Ishikawa (cell line): ENCODE measurements at regions not wholly inside any gene's neighbourhood (a gene's known extent, or its start where the extent isn't known, plus 50 kb on each side); places are given as distances from the start of the nearest gene placed in this dataset.

ENCODE experiments used
- CEBPB ChIP-seq: IDR thresholded peaks from 2 replicates; pipeline ENCODE4 v1.6.1; 2012
- CREB1 ChIP-seq: IDR thresholded peaks from 2 replicates; pipeline ENCODE4 v1.6.1; 2012; ENCODE audit warnings: low read depth
- EGR1 ChIP-seq: IDR thresholded peaks from 2 replicates; pipeline ENCODE4 v1.6.1; 2012
- EP300 ChIP-seq: IDR thresholded peaks from 2 replicates; pipeline ENCODE4 v1.6.1; 2012; ENCODE audit warnings: borderline replicate concordance
- FOXM1 ChIP-seq: IDR thresholded peaks from 2 replicates; pipeline ENCODE4 v1.6.1; 2012; ENCODE audit warnings: low read depth, borderline replicate concordance
- MAX ChIP-seq: IDR thresholded peaks from 2 replicates; pipeline ENCODE4 v1.6.1; 2012
- NFIC ChIP-seq: IDR thresholded peaks from 2 replicates; pipeline ENCODE4 v1.6.1; 2012
- RAD21 ChIP-seq: IDR thresholded peaks from 2 replicates; pipeline ENCODE4 v1.6.1; 2012; ENCODE audit warnings: low read depth
- REST ChIP-seq: IDR thresholded peaks from 2 replicates; pipeline ENCODE4 v1.6.1; 2012; ENCODE audit warnings: low read depth, mild to moderate bottlenecking
- TAF1 ChIP-seq: IDR thresholded peaks from 2 replicates; pipeline ENCODE4 v1.6.1; 2012; ENCODE audit warnings: low read depth, mild to moderate bottlenecking
- TCF12 ChIP-seq: IDR thresholded peaks from 2 replicates; pipeline ENCODE4 v1.6.1; 2012; ENCODE audit warnings: low read depth
- TEAD4 ChIP-seq: IDR thresholded peaks from 2 replicates; pipeline ENCODE4 v1.6.1; 2012
- USF1 ChIP-seq: IDR thresholded peaks from 2 replicates; pipeline ENCODE4 v1.6.1; 2012
- YY1 ChIP-seq: IDR thresholded peaks from 2 replicates; pipeline ENCODE4 v1.6.1; 2012; ENCODE audit warnings: low read depth
- ZBTB7A ChIP-seq: IDR thresholded peaks from 2 replicates; pipeline ENCODE4 v1.6.1; 2012; ENCODE audit warnings: low read depth

DNA sequence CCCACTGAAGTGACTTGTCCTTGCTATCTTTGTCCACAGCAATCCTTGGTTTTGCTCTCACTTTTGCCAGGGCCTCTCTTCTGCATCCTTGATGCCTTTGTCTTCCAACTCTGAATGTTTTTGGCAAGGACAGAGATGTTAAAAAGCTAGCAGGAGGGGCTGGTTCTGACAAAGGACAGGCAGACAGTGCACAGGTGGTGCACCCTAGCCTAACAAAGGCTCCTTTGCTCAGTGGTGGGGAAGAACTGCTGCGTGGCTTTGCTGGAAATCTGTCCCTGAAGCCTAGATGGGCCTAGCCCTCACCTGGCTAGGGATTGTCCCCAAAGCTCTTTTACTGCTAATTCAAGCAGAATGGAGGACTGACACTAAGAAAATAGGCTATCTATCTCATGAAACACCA is 233.5 kb downstream of the MAN2A1 start:
- TF ChIP-seq TCF12 (no peak), REST (no peak), EP300 (no peak), YY1 (no peak), TEAD4 (no peak), ZBTB7A (no peak), MAX (no peak), NFIC (no peak), TAF1 (no peak), RAD21 (no peak), USF1 (no peak), CREB1 (no peak), CEBPB (no peak), EGR1 (no peak), FOXM1 (no peak)

GRCh38 chr5:109924237-109925107 is 234.7 kb downstream of the MAN2A1 start:
- TF ChIP-seq EP300 (no peak), CREB1 (no peak), CEBPB (no peak), MAX (no peak), RAD21 (no peak), FOXM1 (no peak), YY1 (no peak), TCF12 (no peak), TAF1 (no peak), USF1 (no peak)

DNA sequence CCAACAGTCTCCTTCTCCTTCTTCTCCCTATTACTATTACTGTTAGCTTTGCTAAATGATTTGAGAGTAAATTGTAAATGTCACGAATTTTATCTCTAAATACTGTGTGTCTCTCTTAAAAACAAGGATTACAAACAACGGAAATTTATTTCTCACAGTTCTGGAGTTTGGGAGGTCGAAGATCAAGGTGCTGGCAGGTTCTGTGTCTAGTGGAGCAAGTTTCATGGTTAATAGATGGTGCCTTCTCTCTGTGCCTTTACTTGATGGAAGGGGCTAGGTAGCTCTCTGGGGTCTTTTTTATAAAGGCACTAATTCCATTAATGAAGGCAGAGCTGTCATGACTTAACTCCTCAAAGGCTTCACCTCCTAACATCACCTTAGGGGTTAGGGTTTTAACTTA is 237.9 kb downstream of the MAN2A1 start:
- TF ChIP-seq USF1 = no peak
- no peak for TF ChIP-seq ZBTB7A
- TF ChIP-seq FOXM1 = no peak
- no peak for TF ChIP-seq TAF1
- no peak for TF ChIP-seq REST
- TF ChIP-seq MAX = no peak
- no peak for TF ChIP-seq TEAD4
- TF ChIP-seq TCF12 = no peak
- no peak for TF ChIP-seq CEBPB
- no peak for TF ChIP-seq RAD21
- TF ChIP-seq NFIC = no peak
- no peak for TF ChIP-seq YY1
- no peak for TF ChIP-seq EGR1
- no peak for TF ChIP-seq CREB1
- no peak for TF ChIP-seq EP300

GRCh38 chr5:109928046-109928445 is 238.3 kb downstream of the MAN2A1 start:
- TF ChIP-seq TEAD4 = no peak
- no peak for TF ChIP-seq NFIC
- TF ChIP-seq YY1 = no peak
- TF ChIP-seq FOXM1 = no peak
- TF ChIP-seq USF1 = no peak
- no peak for TF ChIP-seq ZBTB7A
- no peak for TF ChIP-seq EGR1
- no peak for TF ChIP-seq RAD21
- TF ChIP-seq TAF1 = no peak
- no peak for TF ChIP-seq CEBPB
- no peak for TF ChIP-seq CREB1
